ENCODE measurements at regions not wholly inside any gene's neighbourhood (a gene's known extent, or its start where the extent isn't known, plus 50 kb on each side); places are given as distances from the start of the nearest gene placed in this dataset.
"Not testable (repeated sequence)": the region's sequence is repeated elsewhere in the genome, so short reads cannot be mapped to it uniquely, and the experiment has no call there.

GRCh38 chr2:11073251-11073650, 82.0 kb upstream of the SLC66A3 start:
- peak; percentile 49 for DNase-seq (ENCODE audit: low spot score)

GRCh38 chr2:11073776-11074175, 81.5 kb upstream of the SLC66A3 start:
- DNase-seq (ENCODE audit: low spot score), result no peak

DNA sequence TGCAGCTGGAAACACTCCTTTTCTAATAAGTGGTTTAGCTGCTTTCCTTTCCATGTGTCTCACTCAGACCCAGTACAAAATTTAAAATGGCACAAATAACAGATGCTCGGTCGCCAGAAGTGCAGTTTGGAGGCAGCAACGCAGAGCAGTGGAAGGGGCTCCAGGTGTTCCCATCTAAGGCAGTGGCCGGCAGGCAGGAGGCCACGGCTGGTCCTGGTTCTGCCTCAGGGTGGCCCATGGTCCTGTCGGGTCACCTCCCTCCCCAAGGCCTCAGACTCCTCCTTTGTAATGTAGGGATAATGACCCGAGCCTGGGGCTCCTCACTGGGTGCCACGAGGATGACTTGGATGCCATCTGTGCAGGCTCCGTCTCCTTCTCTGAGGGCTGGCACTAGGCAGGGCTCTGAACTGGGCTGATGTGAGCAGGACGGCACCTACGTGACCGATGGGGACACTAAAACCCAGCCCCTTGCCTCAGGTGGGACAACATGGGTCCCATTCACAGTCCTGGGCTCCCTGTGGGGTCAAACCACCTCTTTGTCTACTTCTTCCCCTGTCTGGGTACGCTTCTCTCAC, 80.9 kb upstream of the SLC66A3 start:
- DNase-seq (ENCODE audit: low spot score), result no peak

- DNase-seq (ENCODE audit: low spot score), result no peak
Measured at GRCh38 chr2:11075221-11075620, 80.0 kb upstream of the SLC66A3 start.

- DNase-seq (ENCODE audit: low spot score), result no peak
Measured at GRCh38 chr2:11077411-11077810, 77.9 kb upstream of the SLC66A3 start.

- DNase-seq (ENCODE audit: low spot score), result no peak
Measured at GRCh38 chr2:11079136-11079824, 76.0 kb upstream of the SLC66A3 start.

- DNase-seq (ENCODE audit: low spot score), result no peak
Measured at GRCh38 chr2:11080253-11081115, 74.8 kb upstream of the SLC66A3 start.

- DNase-seq (ENCODE audit: low spot score), result no peak
Measured at GRCh38 chr2:11082880-11083279, 72.4 kb upstream of the SLC66A3 start.

- not testable (repeated sequence) for DNase-seq (ENCODE audit: low spot score)
Measured at GRCh38 chr2:11088821-11089220, 66.4 kb upstream of the SLC66A3 start.

DNA sequence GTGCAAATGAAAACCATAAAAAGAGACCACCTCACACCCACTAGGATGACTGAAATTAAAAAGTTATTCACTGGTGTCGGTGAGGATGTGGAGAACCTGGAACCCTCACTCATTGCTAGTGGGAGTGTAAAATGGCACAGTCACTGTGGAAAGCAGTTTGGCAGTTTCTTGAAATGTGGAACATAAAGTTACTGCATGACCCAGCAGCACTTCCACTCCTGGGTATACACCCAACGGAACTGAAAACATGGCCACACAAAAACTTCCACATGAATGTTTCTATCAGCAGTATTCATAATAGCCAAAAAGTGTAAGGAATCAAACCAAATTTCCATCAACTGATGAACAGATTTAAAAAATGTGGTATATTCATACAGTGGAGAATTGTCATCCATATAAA, 65.1 kb upstream of the SLC66A3 start:
- DNase-seq (ENCODE audit: low spot score), result no peak

- no peak for DNase-seq (ENCODE audit: low spot score)
Measured at GRCh38 chr2:11092701-11093335, 62.4 kb upstream of the SLC66A3 start.

DNA sequence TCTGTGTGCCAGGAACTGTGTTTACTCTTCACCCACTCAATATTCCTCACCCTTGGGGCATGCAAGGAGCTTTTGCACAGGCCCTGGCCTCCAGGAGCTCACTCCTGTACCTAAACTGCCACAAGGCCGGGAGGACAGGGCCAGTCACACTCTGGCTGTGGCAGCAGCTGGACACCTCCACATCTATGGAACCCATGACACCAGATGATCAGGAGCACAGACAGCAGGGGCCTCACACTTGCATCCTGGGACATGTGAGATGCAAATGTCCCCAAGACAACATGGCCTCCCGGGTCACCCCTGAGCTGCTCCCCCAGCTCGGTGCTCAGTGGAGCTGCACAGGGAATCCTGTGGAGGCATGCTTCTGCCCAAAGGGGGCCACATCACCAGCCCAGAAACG, 61.8 kb upstream of the SLC66A3 start:
- DNase-seq (ENCODE audit: low spot score), result no peak

- DNase-seq (ENCODE audit: low spot score), result no peak
Measured at GRCh38 chr2:11094021-11094810, 61.1 kb upstream of the SLC66A3 start.

DNA sequence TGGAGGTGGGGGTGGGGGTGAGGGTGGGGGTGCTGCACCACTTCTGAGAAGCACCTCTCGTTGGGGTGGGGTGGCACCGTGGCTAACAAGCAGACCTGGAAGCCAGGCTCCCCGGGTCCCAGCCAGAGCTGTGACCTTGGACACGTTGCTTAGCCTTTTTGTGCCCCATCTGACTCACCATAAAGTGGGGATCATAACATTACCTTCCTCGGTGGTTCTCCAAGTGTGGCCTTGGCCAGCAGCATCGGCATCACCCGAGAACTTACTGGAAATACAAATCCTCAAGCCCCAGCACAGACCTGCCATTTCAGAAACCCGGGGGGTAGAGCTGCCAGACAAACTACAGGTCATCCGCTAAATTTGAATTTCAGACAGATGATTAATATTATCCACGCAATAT, 58.7 kb upstream of the SLC66A3 start:
- DNase-seq (ENCODE audit: low spot score), result no peak

DNA sequence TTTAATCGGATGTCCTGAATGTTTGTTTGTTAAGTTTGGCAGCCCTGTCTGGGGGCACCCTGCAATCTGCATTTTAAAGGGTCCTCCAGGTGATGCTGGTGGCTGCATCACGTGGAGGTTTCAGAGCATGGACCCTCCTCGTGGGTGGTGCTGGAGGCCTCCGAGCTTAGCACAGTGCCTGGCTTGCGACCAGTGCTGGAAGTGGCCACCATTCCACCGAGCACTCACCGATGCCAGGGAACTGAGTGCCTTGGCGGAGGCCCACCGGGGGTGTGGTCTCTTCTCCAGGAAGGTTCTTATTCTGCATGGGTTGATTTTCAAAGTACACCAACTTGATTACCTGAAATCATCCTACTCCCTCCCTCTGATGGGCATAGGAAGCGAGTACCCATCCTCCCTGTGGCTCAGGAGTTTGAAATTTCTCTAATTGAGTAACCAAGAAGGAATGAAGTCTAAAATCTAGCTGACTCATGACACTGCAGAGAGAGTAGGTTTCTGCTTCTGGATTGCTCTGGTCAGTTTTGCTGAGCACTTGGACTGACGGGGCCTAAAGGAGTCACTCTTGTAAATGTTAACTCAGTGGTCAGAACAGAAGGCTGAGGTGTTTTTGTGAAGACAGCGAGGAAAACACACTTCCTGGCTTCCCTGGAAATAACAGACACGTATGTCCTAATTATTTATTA, 58.1 kb upstream of the SLC66A3 start:
- DNase-seq (ENCODE audit: low spot score), result no peak

- DNase-seq (ENCODE audit: low spot score), result no peak
Measured at GRCh38 chr2:11097854-11098387, 57.3 kb upstream of the SLC66A3 start.

DNA sequence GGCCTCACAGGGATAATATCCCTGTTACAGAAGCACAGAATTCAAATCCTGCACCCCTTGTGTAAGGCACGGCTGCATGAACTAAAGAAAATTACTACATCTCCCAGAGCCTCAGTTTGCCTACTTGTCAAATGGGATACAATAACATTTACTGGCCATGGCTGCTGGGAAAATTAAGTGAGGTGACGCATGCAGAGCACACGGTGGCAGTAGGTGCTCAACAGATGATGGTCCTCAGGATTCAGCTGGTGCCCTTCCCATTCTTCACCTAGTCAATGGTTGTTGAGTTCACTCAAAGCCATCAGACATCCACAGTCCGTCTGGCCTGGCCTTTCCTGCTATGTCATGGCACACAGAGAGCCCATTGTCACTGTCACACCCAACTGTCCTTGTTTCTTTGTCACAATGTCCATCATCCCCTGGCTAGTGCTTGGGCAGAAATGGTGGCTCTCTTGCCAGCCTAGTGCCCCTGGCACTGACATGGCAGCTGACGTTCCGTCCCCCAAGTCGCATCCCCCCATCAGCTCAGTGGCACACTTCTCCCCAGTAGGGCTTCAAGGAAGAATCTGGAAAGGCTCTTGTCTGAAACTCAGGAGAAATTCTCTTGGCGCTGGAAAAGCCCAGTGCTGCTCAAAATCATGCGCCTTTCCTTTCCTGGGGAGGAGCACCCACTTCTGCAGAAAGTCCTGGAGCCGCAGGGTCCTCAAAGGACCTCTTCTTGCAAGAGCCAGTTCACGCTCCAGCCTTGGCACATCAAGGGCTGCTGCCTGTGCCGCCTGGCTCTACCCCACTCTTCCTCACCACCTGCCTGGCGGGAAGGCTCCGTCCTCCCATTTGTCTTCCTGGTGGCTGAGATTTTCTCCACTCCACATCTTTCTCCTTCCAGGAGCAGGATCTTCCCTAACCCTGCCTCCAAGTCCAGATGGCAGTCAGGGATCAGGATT, 55.9 kb upstream of the SLC66A3 start:
- DNase-seq (ENCODE audit: low spot score), result no peak

- DNase-seq (ENCODE audit: low spot score), result no peak
Measured at GRCh38 chr2:11100130-11100529, 55.1 kb upstream of the SLC66A3 start.

- DNase-seq (ENCODE audit: low spot score), result no peak
Measured at GRCh38 chr2:11100976-11101375, 54.3 kb upstream of the SLC66A3 start.

GRCh38 chr2:11101430-11101829, 53.8 kb upstream of the SLC66A3 start:
- DNase-seq (ENCODE audit: low spot score), result no peak
